ENCODE measurements at regions not wholly inside any gene's neighbourhood (a gene's known extent, or its start where the extent isn't known, plus 50 kb on each side); places are given as distances from the start of the nearest gene placed in this dataset.

DNA sequence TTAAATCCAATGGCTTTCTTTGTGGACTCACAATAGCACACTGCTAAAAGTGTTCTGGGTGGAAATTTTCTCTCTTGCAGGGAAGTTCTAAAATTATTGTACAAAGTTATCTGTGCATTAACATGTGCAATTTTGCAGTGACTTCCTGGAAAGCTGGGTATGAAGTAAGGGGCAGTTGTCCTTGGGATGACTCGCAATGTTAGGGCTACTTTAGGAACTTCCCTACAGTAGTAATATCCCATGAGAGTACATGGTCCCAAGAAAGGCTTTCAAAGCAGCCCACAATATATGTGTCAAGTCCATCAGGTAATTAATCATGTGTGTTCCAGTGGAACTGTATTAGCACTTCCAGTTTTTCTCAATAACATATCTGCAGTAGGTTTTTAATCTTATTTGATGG lies 201.0 kb upstream of the UBE2E2 start:
- no peak for DNase-seq (ENCODE audit: low spot score)

DNA sequence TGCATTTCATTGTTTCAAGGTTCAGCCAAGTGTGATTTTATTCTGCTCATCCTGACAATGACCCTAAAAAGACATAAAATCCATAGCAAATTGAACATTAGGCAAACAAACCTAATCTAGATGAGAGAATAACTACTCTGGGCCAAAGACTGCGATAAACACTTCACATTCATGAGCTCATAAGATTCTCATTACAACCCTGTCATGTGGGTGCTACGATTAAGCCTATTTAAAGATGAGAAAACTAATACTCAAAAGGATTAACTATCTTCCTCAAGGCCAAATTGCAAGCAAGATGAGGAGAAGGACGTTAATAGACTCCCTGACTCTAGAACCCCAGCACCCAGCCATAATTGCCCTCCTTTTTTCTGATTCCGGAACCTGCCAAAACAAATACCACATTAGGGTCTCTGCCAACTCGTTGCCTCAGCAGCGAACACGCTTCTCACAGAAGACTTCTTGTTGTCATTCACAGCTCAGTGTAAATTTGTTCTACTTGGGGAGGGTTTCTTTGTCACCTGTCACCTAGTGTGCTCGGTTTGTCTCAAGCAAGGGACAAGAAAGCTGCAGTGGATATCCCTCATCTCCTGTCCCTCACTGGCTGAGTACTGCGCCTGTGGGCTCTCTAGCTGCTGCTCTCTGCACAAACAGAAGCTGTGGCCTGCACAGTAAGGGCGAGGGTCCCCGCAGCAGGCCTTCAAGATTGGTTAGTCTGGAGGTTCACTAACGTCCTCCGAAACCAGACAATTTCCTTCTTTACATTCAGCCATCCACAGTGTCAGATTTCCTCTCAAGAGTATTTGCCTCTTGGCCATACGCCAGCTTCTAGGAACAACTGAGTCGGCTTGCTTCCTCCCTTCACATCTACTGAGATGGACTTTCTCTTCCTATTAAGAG lies 200.0 kb upstream of the UBE2E2 start:
- DNase-seq (ENCODE audit: low spot score): peak; percentile 32

DNA sequence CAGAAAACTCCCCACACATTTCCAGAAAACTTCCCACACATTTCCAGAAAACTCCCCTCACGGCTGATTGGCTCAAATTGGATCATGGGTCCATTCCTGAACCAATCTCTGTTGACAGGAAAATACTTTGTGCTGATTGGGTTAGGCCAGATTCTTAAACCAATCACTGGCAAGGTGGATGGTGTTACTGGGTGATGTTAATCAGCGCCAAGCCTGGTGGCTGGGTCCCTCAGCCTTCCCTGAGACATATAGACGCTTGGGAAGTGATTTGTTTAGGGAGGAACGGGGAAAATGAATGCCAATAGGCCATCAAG lies 199.4 kb upstream of the UBE2E2 start:
- DNase-seq (ENCODE audit: low spot score): no peak

DNA sequence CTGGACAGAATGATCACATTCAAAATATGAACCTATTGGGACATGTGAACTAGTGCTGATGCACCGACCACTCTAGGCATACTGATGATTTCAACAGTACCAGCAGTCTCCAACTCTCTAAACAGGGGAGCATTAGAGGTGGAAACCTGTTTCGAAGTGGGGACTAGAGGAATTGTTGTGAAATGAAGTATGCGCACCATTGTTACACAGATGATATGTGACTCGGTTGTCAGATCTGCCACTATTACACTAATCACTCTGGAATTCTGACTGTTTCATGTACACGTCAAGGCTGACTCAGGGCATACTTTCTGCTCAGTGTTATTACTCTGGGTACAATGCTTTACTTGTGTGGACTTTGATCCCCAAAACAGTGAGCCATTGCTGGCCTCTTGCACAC lies 198.2 kb upstream of the UBE2E2 start:
- no peak for DNase-seq (ENCODE audit: low spot score)

DNA sequence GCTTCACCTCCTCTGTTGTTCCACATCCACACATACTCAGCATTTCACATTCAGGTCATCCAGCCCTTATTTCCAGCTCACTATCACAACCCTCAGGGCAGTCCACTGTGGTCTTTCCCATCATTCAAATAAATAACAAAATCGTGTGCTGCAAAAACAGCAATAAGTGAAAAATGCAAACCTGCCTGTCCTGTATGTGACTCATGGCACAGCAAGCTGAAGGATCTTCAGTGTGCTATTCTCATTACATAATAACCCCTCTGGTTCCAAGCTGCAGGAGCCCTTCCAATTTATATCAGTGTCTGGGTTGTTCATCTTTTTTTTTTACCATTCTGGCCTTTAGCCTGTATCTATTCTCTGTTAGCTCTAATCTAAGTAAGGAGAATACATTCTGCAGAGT lies 185.3 kb upstream of the UBE2E2 start:
- DNase-seq (ENCODE audit: low spot score): no peak

DNA sequence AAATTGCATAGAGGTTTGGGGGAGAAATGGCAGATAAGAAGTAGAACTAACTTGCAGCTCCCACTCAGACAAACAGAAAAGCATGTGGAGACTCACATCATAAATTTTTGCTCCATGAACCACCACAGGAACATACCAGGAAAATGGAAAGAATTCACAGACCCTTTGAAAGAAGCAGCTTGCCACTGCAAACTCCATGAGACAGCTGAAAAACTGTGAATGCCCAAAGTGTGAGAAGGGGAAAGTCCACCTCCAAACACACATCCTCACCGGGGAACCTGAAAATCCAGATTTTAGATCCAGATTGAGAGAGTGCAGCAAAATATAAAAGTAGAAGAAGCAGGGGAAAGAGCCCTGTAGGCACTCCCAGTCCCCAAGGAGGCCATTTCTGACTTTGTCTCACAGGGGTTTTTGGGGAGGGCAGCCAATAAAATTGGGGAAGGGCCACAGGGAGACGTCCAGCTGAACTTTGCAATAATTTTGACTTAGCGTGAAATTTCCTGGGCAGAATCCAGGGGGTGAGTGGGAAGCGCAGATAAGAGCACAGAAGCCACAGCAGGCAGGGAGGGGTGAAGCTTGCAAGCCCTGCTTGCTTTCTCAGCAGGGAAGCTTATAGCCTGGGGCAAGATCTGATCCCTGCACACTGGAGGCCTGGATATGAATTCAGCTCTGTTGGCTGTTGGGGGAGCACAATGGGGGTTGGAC lies 183.4 kb upstream of the UBE2E2 start:
- DNase-seq (ENCODE audit: low spot score): no peak

DNA sequence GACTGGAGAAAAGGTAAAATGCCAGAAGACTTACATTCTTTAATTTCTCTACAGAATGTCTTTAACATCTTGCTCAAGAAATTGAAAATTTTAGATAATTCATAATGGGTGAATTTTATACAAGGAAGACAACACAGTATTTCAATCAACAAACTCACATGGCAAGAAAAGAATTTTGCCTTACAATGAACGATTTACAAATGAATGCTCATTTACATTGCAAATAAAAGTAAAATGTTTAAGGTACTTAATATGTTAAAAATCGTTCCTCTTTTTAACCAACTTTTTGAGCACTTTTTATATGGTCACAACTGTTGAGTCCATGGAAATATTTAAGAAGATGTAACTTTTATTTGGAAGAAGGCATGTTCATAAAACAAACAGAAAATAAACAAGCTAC lies 174.8 kb upstream of the UBE2E2 start:
- no peak for DNase-seq (ENCODE audit: low spot score)

DNA sequence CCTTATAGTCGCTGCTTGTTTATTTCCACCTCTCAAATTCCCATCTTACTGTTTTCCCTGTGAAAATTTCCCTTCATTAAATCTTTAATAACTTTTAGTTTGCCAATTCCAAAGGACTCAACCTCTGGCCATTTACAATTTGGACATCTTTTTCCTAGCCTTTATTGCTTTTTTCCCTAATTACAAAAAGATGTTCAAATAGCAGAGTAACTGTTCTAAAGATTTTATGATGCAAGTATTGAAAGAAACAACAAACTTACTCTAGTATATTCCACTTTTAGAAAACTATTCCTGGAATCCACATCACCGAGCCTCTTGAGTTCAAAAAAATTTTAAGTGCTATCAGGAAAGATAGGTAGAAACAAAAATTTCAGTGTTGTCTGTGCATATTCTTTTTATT lies 174.1 kb upstream of the UBE2E2 start:
- DNase-seq (ENCODE audit: low spot score): no peak

DNA sequence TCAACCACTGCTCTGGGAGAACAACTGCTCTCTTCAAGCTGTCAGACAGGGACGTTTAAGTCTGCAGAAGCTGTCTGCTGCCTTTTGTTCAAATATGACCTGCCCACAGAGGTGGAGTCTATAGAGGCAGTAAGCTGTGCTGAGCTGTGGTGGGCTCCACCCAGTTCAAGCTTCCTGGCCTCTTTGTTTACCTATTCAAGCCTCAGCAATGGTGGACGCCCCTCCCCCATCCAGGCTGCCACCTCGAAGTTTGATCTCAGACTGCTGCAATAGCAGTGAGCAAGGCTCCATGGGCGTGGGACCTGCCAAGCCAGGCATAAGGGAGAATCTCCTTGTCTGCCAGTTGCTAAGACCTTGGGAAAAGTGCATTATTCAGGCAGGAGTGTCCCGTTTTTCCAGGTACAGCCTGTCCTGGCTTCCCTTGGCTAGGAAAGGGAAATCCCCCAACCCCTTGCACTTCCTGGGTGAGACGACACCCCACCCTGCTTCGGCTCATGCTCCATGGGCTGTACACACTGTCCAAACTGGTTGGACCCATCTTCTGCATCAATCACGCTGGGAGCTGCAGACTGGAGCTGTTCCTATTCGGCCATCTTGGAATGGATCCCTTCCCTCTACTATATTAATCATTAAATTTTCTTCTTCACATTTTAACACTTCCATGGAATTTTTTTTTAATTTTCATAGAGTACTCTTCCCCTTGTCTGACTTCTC lies 167.0 kb upstream of the UBE2E2 start:
- DNase-seq (ENCODE audit: low spot score): no peak

DNA sequence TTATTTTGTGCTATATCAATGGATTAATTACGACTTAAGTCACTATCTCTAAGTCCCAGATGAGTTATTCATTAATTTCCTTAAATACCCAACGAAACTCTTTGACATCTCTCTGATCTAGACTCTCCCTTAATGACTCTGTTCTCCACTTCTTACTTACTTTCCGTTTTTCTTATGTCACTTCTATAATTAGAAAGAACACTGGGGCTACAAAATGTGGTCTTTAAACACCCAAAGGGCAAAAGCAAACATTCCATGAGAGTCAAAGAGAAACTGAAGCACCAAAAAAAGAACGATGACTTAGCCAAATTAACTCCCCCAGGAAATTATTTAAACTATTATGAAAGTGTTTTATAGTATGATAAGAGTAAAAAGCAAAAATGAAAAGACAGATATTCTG lies 166.4 kb upstream of the UBE2E2 start:
- DNase-seq (ENCODE audit: low spot score): no peak

DNA sequence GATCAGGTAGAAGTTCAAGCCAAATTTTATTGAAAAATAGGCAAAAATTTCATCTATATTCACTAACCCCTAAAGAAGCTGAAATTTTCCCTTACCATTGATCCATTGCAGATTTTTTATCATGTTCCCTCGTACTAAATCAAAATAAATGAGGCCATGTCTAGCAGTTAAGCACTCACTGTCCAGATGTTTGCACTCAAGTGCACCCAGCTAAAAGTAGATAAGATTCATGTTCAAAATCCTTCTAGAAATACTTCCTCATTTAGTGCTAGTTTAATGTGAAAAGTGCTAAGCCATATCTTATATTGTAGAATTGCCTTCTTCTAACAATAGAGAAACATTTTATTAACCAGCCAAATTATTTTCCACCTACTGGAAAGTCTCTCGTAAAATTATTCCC lies 164.7 kb upstream of the UBE2E2 start:
- no peak for DNase-seq (ENCODE audit: low spot score)

DNA sequence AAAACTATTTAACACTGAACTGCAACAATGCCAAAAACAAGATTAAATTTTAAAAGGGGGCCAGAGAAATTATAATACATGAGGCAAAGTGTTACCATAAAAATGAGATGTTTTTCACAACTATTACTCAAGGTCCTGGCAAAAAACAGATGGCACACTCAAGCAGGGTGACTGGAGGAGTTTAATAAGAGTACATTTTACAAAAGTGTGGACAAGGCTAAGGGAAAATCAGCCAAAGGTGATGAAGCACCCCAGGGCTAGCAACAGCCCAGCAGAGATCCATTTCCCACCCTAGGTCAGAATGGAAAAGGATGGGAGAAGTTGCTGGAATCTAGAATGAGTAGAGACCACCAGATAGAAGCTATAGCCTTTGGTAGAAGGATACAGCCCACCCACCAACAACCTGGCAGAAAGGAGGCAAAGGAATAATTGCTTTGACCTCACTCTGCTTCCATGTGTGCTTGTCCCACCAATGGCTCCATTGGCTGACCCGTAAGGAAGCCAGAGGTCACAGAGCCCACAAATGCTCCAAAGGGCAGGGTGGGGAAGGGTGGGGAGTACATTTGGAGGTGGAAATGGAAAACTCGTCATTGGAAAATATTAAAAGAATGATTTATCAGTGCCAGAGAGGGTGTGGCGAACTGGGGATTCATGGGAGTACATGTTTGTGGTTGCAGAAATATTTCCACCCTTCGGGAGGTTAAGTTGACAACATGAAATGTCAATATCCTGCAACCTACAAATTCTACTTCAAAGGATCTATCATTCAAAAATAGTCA lies 161.0 kb upstream of the UBE2E2 start:
- DNase-seq (ENCODE audit: low spot score): no peak

DNA sequence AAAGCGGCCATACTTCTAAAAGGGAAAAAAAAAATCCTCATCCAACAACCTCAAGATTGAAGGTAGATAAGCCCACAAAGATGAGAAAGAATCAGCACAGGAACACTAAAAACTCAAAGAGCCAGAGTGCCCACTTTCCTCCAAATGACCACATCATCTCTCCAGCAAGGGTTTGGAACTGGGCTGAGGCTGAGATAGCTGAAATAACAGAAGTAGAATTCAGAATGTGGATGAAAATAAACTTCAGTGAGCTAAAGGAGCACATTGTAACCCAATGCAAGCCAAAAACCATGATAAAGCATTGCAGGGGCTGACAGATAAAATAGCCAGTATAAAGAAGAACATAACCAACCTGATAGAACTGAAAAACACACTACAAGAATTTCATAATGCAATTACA lies 158.7 kb upstream of the UBE2E2 start:
- DNase-seq (ENCODE audit: low spot score): no peak

DNA sequence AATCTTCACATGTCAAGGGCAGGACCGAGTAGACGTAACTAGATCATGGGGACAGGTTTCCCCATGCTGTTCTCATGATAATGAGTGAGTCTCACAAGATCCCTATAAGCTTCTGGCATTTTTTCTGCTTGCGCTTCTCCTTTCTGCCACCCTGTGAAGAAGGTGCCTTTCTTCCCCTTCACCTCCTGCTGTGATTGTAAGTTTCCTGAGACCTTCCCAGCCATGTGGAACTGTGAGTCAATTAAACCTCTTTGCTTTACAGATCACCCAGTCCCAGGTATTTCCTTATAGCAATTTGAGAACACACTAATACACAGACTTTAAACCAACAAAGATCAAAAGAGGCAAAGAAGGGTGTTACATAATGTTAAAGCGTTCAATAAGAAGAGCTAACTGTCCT lies 156.6 kb upstream of the UBE2E2 start:
- DNase-seq (ENCODE audit: low spot score): no peak

DNA sequence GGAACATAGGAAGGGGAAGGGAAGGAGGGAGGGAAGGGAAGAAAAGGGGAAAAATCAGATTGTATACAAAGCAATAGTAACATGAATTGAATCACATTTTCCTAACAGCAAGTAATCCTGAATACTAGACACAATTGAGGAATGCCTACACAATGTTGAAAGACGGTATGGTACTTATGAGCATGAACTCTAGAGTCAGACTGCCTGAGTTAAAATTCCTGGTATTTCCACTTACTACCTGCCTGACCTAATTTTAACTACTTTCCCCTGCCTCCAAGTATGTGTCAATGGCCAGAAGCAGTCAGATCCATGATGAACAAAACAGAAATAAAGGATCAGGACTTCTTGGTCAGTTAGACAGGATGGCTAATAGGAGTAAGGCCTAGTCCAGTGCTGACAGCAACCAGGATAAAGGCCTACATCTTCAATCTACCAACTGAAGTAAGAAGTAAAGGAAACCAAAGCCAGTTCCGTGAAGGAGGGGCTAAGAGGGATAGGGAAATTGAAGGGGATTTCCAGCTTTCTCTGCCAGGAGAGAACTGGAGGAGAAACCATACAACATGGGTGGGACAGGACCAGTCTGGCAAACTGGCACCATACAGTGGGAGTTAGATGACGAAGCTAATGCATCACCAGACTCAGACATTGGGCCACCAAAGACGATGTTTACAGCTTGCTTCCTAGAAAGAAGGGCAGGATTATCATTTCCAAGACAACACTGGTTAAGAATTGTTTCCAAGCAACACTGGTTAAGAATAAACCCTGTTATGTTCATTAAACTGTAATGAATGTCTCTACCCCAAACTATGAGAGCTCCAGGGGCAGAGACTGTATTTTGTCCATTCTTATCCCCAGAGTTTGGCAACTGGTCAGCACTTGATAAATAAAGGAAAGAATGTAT lies 151.6 kb upstream of the UBE2E2 start:
- no peak for DNase-seq (ENCODE audit: low spot score)

DNA sequence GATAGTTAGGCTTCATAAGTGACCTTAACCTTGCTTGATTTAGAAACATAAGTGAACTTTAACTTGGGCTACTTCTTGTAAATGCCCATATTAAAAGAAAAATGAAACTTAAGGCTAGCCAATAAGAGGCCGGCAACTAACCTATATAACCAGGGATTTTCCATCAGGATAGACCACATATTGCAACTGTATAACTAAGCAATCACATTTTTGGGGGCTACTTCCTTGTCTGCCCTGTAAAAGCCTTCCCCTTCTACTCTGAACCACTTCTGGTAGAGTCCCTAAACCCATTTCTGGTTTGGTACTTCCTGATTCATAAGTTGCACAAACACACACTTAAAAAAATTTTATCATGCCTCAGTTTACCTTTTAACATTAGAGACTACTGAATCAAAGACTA lies 150.9 kb upstream of the UBE2E2 start:
- no peak for DNase-seq (ENCODE audit: low spot score)

DNA sequence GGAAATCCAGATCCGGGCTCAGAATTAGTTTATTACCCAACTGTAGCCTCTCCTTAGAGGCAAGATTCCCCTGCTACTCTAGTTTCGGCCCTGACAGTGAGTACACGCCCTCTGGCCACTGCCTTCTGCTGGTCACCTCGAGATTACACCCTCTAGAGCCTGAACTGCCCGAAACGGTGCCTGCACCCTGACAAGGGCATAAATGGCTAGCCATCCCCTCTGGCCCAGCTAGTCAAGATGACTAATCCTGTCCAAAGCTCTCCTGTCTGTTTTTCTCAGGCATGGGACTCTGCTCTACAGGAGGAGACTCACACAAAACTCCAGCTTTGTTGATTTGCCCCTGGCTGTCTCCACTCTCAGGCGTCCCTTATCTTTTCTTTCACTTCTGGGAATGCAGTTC lies 150.5 kb upstream of the UBE2E2 start:
- no peak for DNase-seq (ENCODE audit: low spot score)

DNA sequence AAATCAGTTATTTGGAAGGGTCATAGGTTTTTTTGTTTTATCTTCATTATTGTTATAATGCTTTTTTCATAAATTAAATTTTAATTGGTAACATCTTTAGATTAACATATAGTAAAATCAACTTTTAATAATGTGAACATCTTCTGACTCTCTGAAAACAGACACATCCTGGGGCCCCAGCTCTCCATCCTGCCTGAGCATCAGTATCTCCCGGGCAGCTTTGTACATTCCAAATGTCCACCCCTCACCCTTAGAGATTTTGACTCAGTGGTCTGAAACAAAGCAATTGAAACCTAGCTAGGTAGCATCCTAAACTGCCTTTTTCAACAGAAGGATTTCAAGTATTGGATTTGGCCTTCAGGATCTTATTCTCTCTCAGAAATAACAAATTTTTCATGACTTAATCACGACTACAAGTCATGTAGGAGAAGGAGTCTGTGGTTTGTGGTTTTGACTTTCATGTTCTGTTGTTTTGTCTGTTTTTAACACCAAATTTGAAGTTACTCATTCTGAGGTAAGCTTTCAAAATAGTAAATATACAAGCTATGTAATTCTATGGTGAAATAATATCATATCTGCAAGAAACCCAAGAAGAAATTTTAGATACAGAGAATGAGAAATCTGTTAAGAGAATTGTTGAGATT lies 147.3 kb upstream of the UBE2E2 start:
- DNase-seq (ENCODE audit: low spot score): no peak

DNA sequence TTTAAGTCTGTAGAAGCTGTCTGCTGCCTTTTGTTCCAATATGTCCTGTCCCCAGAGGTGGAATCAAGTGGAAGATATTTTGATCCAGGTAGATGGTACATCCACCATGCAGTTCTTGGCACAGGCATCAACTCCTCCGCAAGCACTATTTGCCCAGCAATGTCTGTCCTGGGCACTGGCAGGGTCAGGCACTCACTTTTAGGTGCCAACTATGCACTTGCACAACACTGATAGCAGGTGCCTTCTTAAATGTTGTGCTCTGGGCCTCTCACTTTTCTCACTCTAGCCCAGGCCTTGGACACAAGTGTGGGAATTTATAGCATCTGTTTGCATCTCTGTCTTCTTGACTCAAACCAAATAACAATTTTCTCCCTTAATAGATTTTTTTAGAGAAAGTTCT lies 140.5 kb upstream of the UBE2E2 start:
- DNase-seq (ENCODE audit: low spot score): no peak

DNA sequence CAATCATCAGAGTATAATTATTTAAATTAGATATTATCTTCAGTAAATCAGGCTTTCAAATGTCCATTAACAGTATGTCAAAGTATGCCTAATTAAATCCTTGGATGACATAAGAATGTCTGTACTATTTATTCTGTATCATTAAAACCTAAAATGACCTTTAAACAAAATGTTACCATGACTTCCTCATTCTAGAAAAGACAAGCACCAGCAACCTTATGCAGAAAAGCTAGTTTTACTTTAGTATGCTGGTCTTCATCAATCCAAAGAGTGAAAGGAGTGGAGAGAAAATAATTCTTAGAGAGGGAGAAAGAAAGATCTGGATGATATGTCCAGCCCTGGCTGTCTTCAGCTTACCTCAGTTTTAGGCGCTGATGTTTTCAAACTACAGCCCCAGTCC lies 140.1 kb upstream of the UBE2E2 start:
- DNase-seq (ENCODE audit: low spot score): no peak

DNA sequence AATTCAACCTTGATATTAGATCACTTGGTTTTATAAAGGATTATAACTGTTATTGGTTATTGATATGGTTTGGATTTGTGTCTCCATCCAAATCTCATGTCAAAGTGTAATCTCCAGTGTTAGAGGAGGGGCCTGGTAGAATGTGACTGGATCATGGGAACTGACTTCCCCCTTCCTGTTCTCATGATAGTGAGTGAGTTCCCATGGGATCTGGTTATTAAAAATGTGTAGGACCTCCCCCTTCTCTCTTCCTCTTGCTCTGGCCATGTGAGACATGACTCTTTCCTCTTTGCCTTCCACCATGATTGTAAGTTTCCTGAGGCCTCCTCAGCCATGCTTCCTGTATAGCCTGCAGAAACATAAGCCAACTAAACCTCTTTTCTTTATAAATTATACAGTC lies 136.0 kb upstream of the UBE2E2 start:
- DNase-seq (ENCODE audit: low spot score): no peak
